GM18508 (cell line): ENCODE measurements at regions not wholly inside any gene's neighbourhood (a gene's known extent, or its start where the extent isn't known, plus 50 kb on each side); places are given as distances from the start of the nearest gene placed in this dataset.

ENCODE experiments used
- ATAC-seq: cut with Tn5 transposase; IDR thresholded peaks from one replicate; pipeline ENCODE4 v1.9.1; 2021; ENCODE audit warnings: moderate number of reproducible peaks; ENCODE audit not compliant: insufficient read depth, unreplicated experiment

DNA sequence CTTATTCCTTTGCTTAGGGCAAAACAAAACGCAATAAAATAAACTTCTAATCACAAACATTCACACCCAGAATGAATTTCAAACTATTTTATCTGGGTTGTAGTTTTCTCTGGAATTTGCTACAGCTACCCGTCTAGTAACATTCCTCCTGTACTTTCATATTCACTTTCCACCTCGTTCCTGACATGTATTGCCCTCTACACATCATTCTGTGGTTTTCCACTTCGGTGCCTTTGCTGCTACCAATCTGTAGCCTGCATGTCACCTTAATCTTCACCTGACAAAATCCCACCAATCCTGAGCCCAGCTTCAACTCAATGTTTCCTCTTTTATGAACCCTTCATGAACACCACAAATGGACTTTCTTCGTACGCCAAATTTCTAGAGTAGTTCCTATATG, 694.1 kb upstream of the C9orf72 start:
- no peak for ATAC-seq

DNA sequence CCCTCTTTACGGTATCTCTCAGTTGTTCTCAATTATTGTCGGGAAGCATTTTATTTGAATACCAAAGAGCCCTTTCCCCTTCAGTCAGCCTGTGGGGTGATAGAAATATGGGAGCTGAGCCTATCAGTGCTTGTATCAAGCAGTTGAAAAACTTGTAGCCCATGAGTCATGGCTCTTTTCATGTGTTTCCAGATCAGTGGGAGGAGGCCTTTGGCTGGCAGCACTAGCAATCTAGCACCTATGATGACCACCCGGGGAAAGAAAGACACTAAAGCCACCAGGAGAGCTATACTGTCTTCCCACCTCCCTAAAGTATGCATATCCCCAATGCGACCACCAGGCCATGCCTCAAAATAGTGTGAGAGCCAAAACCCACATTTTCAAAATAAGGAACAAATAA, 696.9 kb upstream of the C9orf72 start:
- no peak for ATAC-seq

DNA sequence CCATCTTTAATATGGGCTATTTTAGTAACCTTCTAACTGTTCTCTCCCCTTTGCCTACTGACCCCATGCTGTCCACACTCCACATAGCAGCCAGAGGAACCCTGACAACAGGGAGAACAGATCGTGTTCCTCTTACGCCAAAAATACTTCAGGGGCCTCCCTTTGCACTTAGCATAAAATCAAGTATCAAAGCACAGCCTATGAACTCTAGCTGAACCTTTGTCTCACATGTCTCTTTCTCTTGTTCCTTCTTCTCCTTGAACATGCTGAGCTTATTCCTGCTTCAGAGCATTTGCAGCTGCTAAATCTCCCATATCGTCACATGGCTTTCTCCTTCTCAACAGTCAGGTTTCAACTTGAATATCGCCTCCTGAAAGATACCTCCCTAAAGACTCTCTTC, 698.8 kb upstream of the C9orf72 start:
- ATAC-seq, result no peak

DNA sequence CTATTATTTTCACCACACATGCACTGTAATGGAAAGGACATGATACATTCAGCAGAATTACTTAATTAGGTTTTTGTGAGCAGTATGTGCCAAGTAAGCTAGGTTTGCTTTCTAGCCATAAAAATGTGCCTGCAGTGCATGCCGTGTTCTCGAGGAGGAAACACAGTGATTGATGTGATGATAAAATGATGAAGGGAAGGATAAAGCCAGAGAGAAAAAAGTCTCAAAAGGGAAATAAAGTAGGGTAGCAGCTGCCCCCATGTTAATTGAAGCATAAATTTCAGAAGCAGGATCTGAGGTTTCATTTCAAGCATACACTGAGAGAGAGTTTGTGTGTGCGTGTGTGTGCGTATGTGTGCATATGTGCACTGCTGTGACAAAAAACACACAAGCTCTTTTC, 714.2 kb upstream of the C9orf72 start:
- no peak for ATAC-seq

DNA sequence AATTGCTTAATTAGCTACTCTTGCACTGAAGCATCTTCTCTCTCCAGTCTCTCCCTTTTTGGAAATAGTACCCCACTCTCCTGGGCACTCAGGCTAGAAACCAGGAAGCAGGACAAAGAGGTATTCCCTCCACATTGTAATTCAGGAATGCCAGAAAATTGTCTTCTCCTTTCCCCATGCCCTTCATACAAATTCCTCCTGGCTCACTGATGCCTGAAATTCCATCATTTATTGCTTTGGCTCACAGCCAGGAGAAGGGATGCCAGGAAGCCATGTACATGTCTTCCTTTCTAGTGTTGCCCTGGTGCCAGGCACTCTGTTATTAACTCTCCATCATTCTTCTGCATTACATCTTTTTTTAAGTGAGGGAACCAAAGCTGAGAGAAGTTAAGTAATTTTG, 716.5 kb upstream of the C9orf72 start:
- ATAC-seq, result no peak

DNA sequence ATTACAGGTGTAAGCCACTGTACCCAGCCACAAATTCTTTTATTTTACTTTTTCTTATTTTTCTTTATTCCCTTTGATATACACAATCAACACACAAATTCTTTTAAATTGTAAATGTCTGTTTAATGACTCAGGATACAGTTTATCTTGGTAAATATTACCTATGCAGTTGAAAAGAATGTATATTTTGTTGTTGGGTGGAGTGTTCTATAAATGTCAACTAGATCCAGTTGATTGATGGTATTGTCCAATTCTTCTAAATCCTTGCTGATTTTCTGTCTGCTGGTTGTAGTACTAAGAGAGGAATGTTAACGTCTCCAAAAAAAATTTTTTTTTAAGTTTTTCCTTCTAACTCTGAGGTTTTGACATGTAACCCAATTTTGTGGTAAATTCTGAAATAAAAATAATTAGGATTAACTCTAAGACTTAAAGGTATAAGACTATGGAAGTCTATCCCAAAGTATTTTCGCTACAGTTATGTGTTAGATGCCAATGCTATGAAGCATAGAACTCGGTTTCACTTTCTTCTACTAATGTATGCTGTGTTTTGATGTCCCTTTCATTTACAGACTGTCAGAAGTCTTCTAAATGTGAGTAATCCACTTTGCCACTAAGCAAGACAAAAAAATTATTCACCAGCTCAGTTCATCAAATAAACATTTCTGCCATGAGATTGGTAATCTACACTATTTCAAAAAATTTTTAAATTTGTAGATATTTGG, 720.2 kb upstream of the C9orf72 start:
- ATAC-seq, result no peak

DNA sequence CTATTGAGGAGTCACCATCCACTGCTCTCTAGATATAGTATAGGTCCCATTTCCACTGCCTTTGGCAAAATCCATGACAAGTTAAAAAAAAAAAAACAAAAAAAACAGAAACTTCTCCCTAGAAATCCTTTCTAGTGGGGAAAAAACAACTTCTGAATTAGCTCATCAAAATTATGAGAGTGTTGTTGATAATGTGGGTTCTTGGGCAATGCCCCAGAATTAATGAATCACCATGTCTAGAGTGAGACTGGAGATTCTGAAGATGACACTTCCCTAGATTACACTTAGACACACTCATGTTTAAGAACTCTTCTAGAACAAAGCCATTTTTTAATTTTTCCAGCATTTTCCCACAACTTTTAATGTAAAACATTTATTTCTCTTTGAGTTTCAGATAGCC, 728.0 kb upstream of the C9orf72 start:
- ATAC-seq, result no peak

DNA sequence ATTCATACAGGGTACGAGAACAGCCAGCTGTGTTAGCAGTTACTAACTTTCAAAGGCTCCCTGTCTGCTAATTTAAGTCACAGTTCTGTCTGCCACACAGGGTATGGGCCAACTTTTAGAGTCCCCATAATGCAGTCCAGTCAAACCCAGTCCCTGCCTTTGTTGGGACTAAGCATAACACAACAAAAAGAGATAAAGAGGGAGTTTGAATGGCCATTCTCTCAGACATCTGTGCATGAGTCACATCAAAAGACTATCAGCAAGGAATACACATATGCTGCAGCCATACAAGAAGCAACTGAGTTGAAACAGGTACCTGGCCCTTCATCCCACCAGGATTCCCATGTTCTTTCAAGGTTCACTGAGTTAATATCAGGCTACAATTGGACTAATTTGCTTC, 744.5 kb upstream of the C9orf72 start:
- ATAC-seq, result no peak

DNA sequence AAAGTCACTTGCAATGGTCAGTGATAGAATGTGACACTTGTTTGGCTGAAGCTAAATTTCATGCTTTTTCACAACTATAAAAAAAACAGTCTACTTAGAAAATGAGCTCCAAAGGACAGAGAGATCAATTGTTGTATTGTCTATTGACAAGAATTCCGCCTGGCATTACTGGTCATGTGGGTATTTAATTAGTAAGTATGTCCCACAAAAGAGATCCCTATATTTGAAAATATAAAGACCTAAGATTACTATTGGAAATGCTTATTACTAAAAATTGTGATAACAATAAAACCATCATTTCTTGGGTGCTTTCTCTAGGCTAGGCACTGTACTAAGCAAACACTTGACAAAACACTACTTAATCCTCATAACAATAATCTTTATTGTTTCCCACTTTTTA, 745.2 kb upstream of the C9orf72 start:
- ATAC-seq, result no peak

DNA sequence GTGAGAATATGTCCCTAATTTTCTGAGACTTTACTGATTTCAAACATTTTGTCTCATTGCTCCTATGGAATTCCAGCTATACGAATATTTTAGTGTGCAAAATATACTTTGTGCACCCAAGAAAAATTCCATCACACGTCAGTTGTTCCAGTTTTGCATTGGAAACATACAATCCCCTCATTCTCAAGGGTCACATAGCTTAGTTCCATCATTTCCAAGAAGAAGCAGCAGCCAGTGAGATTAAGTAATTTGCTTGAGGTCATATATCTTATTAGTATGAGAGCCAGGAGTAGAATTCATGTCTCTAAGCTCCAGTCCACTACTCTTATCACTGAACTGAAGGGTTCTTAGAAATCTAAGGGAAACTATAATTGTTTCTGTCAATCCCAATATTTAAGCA, 746.7 kb upstream of the C9orf72 start:
- ATAC-seq, result no peak

DNA sequence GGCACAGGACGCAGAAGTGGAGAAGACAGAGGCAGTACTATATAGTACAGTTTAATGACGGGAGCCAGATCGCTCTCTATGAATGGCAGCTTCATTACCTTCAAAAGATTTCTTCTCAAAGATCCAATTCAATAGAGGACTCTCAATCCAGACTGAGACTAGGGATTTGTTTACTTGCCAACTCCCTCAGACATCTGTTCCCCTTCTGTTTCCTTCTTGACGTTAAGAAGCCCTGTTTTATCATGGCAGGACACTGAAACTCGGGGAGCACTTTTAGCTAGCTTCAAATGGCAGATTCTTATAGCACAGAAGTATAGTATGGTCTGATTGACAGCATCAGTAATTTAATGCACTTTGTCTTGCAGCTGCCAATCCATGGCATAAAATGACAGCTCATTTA, 747.3 kb upstream of the C9orf72 start:
- no peak for ATAC-seq

DNA sequence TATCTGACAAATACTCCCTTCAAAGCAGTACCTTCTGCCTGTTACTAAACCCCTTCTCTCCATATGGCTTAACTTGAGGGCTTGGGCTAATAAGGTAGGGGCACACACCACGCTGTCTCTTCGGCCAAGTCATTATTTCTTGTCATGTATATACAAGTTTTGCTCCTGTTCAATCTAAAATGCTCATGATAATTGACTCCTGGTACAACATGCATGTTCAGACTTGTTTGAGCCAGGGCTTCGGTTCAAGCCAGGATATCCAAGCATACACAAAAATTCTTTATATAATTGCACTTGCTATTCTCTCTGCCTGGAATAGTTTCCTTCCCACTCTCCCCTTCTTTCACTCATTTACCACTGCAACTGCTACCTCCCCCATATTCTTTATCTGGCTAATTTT, 756.0 kb upstream of the C9orf72 start:
- ATAC-seq, result no peak

DNA sequence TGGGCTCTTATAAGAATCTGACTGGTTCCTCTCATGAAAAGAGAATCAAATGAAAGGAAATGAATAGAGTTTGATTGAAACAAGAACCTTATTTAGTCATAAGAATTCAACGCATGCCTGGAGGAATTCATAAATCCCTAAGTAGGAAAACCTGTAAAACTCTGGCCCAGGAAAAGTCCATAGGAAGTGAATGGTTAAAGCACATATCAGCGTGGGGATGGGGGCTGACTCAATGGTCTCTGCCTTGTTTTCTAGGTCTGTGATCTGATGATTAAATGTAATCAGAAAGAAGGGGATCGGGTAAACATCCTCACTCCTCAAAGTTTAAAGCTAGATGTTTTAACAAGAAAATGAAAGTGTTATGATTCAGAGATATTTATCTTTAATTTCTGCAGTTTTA, 759.4 kb upstream of the C9orf72 start:
- ATAC-seq, result no peak

DNA sequence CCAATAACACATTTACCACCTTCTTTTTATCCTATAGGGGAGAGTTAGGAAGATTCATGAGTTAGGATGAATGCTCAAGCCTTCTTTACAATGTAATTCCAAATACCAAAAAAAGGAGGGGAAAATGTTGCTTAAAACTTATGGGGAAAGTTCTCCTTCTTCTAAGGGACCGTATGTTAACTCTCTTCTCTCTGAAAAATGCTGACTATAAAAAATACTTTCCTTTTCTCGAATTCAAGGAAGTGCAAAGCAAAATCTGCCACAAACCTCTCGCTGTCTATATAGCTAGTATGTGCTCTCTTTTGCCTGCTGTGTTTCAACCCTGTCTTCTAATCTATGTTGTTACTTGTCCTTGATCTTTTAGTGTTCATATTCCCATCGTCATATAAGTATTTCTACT, 768.6 kb upstream of the C9orf72 start:
- ATAC-seq, result no peak

DNA sequence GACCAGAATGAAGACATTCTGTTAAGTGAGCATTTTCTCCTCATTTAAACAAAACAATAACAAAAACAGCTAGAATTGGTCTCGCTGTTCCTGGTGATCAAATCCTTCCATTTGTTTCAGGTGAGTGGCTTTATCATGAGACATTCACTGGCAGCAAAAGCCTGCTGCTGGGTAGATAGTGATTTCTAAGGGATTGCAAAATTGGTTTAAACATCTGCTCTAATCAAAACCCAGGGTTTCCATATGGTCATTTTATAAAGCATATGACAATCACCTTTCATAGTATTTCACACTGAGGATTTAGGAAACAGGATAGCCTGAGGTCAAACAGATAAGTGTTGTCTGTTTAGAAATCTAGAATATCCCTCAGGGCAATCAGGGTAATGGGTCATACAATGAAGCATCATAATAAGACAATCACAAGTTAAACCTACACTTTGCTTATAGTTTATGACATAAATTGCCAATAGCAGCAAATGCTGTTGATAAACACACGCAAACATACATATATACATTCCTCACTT, 769.6 kb upstream of the C9orf72 start:
- no peak for ATAC-seq

DNA sequence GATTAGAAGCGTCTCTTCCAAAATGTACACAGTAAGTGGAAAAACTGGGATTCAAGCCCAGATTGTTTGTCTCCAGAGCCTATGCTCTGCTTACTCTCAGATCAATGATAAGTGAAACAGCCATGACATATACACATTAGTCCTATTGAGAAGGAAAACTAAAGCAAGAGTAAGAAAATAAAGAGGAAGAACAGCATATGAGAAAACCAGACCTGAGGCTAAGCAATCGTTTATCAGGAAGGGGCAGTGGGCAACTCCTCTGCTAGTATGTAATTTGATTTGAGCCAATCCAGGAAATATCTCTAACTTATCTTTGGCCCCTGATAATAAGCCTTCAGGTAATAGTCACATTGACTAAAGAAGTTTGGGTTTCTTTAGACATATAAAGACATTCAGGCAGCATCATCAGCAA, 789.9 kb upstream of the C9orf72 start:
- ATAC-seq, result no peak

DNA sequence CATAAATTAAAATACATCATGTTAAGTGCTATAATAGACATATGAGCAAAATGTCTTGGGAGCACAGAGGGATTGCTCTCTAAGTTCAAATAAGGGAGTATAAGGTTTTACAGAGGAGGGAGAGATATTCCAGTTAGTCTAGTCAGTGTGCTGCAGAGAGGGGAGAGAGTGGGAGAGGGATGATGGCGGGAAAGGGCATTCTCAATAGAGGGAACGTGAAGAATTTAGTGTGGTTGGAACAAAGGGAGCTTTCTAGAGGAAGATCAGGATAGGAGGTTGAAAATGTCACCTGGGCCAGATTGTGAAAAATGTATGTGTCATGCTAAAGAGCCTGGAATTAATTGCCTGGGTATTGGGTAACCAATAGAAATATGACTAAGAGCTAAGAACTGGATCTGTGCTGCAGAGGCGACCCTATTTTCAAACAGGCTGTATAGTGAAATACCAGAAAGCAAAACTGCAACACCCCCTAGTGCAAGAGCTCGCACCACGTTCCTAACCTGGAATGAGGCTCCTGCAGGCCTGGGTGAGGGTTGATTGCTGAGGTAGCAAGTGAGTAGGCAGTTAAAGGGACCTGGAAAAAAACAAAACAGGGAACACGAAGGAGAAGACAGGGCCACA, 791.8 kb upstream of the C9orf72 start:
- no peak for ATAC-seq

DNA sequence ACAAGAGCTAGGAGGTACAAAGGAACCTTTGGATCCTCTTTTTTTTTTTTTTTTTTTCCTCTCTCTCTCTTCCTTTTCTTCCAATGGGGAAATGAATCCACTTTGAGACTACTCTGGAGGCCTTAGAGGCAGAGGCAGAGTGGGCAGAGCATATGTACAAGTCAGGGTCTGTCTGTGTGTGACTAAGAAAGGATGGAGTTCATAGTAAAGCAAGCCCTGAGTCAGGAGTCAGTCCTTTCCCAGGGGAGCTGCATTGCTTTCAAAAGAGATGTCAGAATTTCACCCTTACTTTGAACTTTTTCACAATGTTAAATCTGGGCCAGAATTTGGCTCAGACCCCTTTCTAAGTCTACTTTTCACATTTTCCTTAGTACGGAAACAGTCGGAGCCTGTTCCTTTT, 792.4 kb upstream of the C9orf72 start:
- no peak for ATAC-seq

DNA sequence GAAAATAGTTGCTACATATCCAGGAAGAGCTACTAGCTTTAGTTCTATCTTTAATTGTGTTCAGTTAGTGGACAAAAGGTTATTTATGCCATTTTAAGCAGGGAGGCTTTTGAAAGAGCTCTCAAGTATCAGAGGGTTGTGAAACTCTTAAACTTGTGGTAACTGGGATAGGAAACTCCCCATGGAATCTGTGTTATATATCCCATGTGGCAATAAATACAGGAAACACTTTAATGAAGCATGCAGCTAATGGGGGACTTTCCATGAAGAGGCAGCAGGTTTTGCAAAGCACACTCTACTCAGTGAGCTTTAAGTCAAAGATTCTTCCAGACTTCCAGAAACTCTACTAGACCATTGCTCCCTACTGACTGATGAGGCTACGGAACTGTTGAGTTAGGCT, 805.0 kb upstream of the C9orf72 start:
- ATAC-seq, result no peak

DNA sequence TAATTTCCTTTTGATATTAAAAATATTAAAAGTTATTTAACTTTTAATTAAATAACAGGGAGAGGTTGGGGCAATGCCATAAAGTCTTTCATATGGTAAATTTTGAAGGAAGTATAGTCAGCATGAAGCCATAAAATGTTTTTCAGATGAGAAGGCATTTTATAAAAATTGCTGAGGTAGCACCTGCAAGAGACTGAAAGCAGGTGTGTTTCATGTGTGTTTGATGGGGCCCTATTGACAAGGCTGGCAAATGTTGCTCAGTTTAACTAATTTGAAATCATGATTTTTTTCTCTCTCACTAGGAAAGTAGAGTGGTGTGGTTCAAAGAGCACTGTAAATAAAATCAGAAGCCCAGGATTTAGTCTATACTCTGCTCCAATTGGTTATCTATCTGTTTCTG, 805.8 kb upstream of the C9orf72 start:
- no peak for ATAC-seq

DNA sequence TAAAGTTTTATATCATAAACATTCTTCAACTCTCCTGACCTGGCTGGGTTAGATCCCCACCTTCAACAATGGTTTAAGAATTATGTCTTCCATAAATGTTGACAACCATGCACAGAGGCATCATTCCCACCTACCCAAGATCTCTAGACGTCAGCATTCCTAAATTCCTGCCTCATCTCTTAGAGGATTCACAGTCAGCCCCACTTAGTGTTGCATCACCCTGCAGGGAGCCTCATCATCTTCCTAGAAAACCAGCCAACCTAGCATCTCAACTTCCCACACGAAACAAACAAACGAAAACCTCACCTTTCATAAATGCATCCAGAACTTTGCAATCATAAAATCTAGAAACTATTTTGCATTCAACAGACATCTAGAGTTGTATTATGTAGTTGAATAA, 816.1 kb upstream of the C9orf72 start:
- ATAC-seq, result no peak

DNA sequence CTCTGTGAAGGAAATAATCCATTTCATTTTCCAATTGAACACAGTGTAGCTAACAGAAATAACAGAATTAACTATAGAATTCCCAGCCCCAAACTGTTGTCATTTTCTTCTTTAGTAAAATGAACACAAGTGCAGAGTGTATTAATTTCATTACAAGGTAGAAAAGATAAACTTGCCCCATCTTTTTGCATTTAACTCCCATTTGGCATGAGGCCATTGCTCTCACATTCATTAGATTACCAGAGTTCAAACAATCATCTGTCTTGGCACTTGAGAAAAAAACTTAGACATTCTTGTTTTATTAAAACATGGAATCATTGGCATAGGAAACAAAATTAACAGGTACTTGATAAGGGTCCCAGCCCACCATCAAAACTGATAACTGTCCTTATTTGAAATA, 821.5 kb upstream of the C9orf72 start:
- ATAC-seq, result no peak
